ENCODE measurements at regions not wholly inside any gene's neighbourhood (a gene's known extent, or its start where the extent isn't known, plus 50 kb on each side); places are given as distances from the start of the nearest gene placed in this dataset.

DNA sequence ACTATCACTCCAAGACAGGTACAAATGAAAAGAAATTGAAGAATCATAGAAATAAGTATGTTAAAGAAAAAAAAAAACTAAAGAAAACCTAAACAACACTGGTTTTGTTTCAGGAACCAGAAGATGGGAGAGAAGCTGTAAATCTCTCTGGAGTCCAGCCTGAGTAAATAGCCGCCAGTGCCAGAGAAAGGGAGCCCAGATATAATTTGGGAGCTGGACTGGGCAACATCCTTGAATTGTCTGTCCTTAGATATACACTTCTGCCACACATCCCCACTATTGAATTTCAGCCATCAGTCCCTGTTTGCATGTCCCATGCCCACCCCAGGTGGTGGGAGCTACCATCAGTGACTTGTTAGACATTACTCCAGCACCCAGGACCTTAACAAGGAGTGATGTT lies 979.6 kb downstream of the DTWD2 start:
- TF ChIP-seq HDGF (IDR thresholded peaks at IDR 0.05; ENCODE audit: borderline replicate concordance) (no peak), BHLHE40 (IDR thresholded peaks at IDR 0.05; ENCODE audit: borderline replicate concordance) (no peak)
- POLR2A ChIA-PET, result no interaction called here
- CTCF ChIA-PET, result no interaction called here
- no peak for DNase-seq (ENCODE audit: extremely low spot score)

DNA sequence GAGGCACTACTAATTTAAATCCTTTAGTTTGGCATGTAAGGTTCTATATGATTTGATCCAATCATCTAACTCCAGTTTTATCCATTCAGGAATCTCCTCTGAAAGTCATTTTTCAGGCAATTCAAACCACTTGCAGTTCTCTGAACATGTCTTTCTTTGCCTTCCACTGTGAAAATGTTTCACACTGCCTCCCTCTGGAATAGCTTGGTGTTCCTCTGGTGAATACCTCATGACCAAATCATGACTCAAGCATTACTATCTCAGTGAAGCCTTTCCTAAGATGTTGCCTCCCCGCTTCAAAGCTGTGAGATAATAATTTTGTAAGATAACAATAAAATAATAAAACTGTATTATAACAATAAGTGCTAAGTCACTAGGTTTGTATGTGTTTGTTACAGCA lies 981.1 kb downstream of the DTWD2 start:
- DNase-seq (ENCODE audit: extremely low spot score), result no peak
- POLR2A ChIA-PET, result no interaction called here
- TF ChIP-seq SUZ12 (IDR thresholded peaks at IDR 0.05), result no peak
- no peak for TF ChIP-seq BHLHE40 (IDR thresholded peaks at IDR 0.05; ENCODE audit: borderline replicate concordance)
- no peak for TF ChIP-seq HDGF (IDR thresholded peaks at IDR 0.05; ENCODE audit: borderline replicate concordance)
- TF ChIP-seq NFRKB (IDR thresholded peaks at IDR 0.05), result no peak
- no peak for TF ChIP-seq CTBP1 (IDR thresholded peaks at IDR 0.05; ENCODE audit: borderline replicate concordance)
- no peak for TF ChIP-seq TARDBP (IDR thresholded peaks at IDR 0.05)
- TF ChIP-seq L3MBTL2 (conservative IDR thresholded peaks at IDR 0.05), result no peak
- TF ChIP-seq ELF4 (IDR thresholded peaks at IDR 0.05), result no peak
- TF ChIP-seq FOXM1 (IDR thresholded peaks at IDR 0.05; ENCODE audit: borderline replicate concordance), result no peak
- no peak for TF ChIP-seq LEF1 (IDR thresholded peaks at IDR 0.05; ENCODE audit: borderline replicate concordance)
- no peak for TF ChIP-seq FOXK2 (IDR thresholded peaks at IDR 0.05)
- TF ChIP-seq ZNF384 (IDR thresholded peaks at IDR 0.05), result no peak
- no peak for TF ChIP-seq ARNT (IDR thresholded peaks at IDR 0.05)
- TF ChIP-seq FOXA1 (IDR thresholded peaks at IDR 0.05), result no peak
- CTCF ChIA-PET, result no interaction called here

DNA sequence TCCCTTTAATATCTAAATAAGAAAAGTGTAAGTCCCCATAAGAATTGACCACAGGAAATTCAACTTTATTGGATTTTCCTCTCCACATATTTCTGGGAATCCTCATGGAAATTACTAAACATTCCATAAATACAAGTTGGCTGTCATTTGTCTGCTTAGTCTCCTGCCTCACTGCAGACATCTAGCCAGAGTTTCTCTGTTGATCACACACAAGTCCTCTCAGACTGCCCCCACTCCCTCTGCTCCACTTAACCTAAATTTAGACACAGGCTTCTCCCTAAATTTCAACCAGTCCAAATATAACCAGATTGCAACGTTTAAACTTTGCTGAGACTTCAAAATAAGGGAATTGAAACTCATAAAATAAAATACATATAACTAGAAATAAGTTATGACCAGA lies 982.1 kb downstream of the DTWD2 start:
- ChIA-PET CTCF (interaction anchor here (0.7 kb wide), 1 partner anchor 261 kb away, joined by 3 read pairs; no protein-coding TSS in a partner anchor), POLR2A (no interaction called here)
- DNase-seq (ENCODE audit: extremely low spot score), result no peak
- TF ChIP-seq CTBP1 (IDR thresholded peaks at IDR 0.05; ENCODE audit: borderline replicate concordance) (no peak), BHLHE40 (IDR thresholded peaks at IDR 0.05; ENCODE audit: borderline replicate concordance) (no peak), ELF4 (IDR thresholded peaks at IDR 0.05) (no peak), NFRKB (IDR thresholded peaks at IDR 0.05) (no peak), SUZ12 (IDR thresholded peaks at IDR 0.05) (no peak)

DNA sequence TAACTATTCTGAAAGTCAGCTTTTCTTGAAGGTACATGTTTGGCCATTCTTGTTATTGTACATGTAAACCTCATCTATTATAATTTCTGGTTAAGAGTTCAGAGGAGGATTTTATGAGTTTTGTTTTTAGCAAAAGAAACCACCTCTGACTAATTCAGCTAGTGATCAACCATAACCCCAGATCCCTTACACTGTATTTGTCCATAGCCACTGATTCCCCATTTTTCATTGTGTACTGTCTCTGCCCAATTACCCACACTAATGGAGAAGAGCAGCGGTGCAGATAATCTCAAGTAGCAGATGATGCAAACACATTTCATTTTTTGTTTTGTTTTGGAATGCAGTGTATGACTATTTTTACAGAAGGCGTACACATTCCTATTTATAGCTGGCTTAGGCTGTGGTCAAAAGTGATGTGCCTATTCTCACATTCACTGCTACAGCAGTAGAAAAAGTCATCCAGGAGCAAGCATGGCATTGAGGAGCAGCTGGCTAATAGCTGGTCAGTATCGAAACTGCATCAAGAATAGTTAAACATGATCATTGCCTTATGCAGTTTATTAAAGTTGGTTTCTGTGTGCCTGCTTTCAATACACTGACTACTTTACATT lies 988.3 kb downstream of the DTWD2 start:
- CTCF ChIA-PET, result no interaction called here
- no peak for TF ChIP-seq ELF4 (IDR thresholded peaks at IDR 0.05)
- TF ChIP-seq, protein P1, sequence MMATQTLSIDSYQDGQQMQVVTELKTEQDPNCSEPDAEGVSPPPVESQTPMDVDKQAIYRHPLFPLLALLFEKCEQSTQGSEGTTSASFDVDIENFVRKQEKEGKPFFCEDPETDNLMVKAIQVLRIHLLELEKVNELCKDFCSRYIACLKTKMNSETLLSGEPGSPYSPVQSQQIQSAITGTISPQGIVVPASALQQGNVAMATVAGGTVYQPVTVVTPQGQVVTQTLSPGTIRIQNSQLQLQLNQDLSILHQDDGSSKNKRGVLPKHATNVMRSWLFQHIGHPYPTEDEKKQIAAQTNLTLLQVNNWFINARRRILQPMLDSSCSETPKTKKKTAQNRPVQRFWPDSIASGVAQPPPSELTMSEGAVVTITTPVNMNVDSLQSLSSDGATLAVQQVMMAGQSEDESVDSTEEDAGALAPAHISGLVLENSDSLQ (IDR thresholded peaks at IDR 0.05), result no peak
- no peak for TF ChIP-seq ZNF384 (IDR thresholded peaks at IDR 0.05)
- no peak for TF ChIP-seq TARDBP (IDR thresholded peaks at IDR 0.05)
- TF ChIP-seq LEF1 (IDR thresholded peaks at IDR 0.05; ENCODE audit: borderline replicate concordance), result no peak
- TF ChIP-seq FOXA1 (IDR thresholded peaks at IDR 0.05), result no peak
- POLR2A ChIA-PET, result no interaction called here
- DNase-seq (ENCODE audit: extremely low spot score), result no peak

DNA sequence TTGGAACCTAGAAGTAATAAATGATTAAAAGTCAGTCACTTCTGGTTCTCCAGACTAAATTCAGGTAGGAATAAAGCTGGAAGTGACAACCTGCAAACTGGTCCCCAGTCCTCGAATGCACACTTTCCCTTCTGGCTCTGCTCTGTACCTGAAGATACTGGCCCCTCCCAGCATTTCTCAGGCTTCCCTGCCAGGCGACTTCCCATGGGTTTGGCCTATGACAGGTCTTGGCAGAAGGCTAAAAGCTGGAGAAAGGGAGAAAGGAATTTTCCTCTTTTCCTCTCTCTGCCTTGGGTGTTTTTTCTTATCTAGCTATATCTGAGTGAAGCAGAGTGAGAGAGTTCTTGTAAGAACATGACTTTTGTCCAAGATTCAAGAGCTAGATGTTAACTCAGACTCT lies 1005.7 kb downstream of the DTWD2 start:
- ChIA-PET CTCF (no interaction called here), POLR2A (no interaction called here)
- no peak for DNase-seq (ENCODE audit: extremely low spot score)
- TF ChIP-seq L3MBTL2 (conservative IDR thresholded peaks at IDR 0.05) (no peak), ARNT (IDR thresholded peaks at IDR 0.05) (no peak), FOXA1 (IDR thresholded peaks at IDR 0.05) (no peak), BHLHE40 (IDR thresholded peaks at IDR 0.05; ENCODE audit: borderline replicate concordance) (no peak), FOXM1 (IDR thresholded peaks at IDR 0.05; ENCODE audit: borderline replicate concordance) (no peak), SUZ12 (IDR thresholded peaks at IDR 0.05) (no peak), ZNF384 (IDR thresholded peaks at IDR 0.05) (no peak), SP1 (IDR thresholded peaks at IDR 0.05) (no peak), NFRKB (IDR thresholded peaks at IDR 0.05) (no peak), HDGF (IDR thresholded peaks at IDR 0.05; ENCODE audit: borderline replicate concordance) (no peak)

DNA sequence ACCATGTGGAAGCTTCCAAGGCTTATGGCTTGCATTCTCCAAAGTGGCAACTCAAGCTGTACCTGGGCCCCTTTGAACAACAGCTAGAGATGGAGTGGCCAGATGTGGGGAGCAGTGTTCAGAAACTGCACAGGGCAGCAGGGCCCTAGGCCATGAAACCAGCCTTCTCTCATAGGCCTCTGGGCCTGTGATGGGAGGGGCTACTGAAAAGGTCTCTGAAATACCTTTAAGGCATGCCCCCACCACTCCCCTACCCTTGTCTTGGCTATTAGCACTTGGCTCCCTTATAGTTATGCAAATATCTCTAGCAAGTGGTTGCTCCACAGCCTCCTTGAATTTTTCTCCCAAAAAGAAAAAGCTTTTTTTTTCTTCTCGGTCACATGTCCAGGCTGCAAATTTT lies 1014.6 kb downstream of the DTWD2 start:
- POLR2A ChIA-PET, result no interaction called here
- no peak for TF ChIP-seq TARDBP (IDR thresholded peaks at IDR 0.05)
- TF ChIP-seq FOXK2 (IDR thresholded peaks at IDR 0.05), result no peak
- TF ChIP-seq SP1 (IDR thresholded peaks at IDR 0.05), result no peak
- TF ChIP-seq ARNT (IDR thresholded peaks at IDR 0.05), result no peak
- no peak for TF ChIP-seq CTBP1 (IDR thresholded peaks at IDR 0.05; ENCODE audit: borderline replicate concordance)
- TF ChIP-seq NFRKB (IDR thresholded peaks at IDR 0.05), result no peak
- no peak for TF ChIP-seq ELF4 (IDR thresholded peaks at IDR 0.05)
- TF ChIP-seq SUZ12 (IDR thresholded peaks at IDR 0.05), result no peak
- no peak for TF ChIP-seq FOXA1 (IDR thresholded peaks at IDR 0.05)
- TF ChIP-seq FOXM1 (IDR thresholded peaks at IDR 0.05; ENCODE audit: borderline replicate concordance), result no peak
- TF ChIP-seq, protein P1 (IDR thresholded peaks at IDR 0.05), result no peak
- TF ChIP-seq LEF1 (IDR thresholded peaks at IDR 0.05; ENCODE audit: borderline replicate concordance), result no peak
- no peak for TF ChIP-seq BHLHE40 (IDR thresholded peaks at IDR 0.05; ENCODE audit: borderline replicate concordance)
- no peak for TF ChIP-seq HDGF (IDR thresholded peaks at IDR 0.05; ENCODE audit: borderline replicate concordance)
- TF ChIP-seq ZNF384 (IDR thresholded peaks at IDR 0.05), result no peak
- TF ChIP-seq L3MBTL2 (conservative IDR thresholded peaks at IDR 0.05), result no peak
- DNase-seq (ENCODE audit: extremely low spot score), result no peak
- CTCF ChIA-PET, result no interaction called here

DNA sequence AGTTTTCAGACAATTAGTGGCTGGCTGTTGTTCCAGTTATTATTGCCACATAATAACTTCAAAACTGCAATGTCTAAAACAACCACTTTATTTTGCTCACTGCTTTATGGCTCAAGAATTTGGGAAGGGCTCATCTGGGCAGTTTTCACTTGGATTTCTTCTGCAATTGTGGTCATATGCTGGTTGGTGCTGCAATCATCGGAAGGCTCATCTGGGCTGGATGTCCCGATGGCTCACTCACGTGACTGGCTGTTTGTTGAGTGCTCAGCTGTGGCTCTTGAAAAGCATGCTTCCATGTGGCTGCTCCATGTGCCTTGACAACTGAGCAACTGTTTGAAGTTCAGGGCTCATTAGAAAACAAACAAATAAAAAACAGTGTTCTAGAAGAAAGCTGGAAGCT lies 1032.5 kb downstream of the DTWD2 start:
- ChIA-PET POLR2A (no interaction called here), CTCF (no interaction called here)
- no peak for TF ChIP-seq ELF4 (IDR thresholded peaks at IDR 0.05)
- no peak for TF ChIP-seq L3MBTL2 (conservative IDR thresholded peaks at IDR 0.05)
- TF ChIP-seq FOXK2 (IDR thresholded peaks at IDR 0.05), result no peak
- no peak for TF ChIP-seq BHLHE40 (IDR thresholded peaks at IDR 0.05; ENCODE audit: borderline replicate concordance)
- TF ChIP-seq TARDBP (IDR thresholded peaks at IDR 0.05), result no peak
- no peak for TF ChIP-seq NFRKB (IDR thresholded peaks at IDR 0.05)
- TF ChIP-seq FOXM1 (IDR thresholded peaks at IDR 0.05; ENCODE audit: borderline replicate concordance), result no peak
- TF ChIP-seq ZNF384 (IDR thresholded peaks at IDR 0.05), result no peak
- no peak for TF ChIP-seq ARNT (IDR thresholded peaks at IDR 0.05)
- TF ChIP-seq FOXA1 (IDR thresholded peaks at IDR 0.05), result no peak
- no peak for TF ChIP-seq CTBP1 (IDR thresholded peaks at IDR 0.05; ENCODE audit: borderline replicate concordance)
- TF ChIP-seq, protein P1 (IDR thresholded peaks at IDR 0.05), result no peak
- TF ChIP-seq LEF1 (IDR thresholded peaks at IDR 0.05; ENCODE audit: borderline replicate concordance), result no peak
- no peak for TF ChIP-seq SP1 (IDR thresholded peaks at IDR 0.05)
- no peak for TF ChIP-seq SUZ12 (IDR thresholded peaks at IDR 0.05)
- no peak for DNase-seq (ENCODE audit: extremely low spot score)

Data from HEK293T (cell line).